ENCODE measurements at regions not wholly inside any gene's neighbourhood (a gene's known extent, or its start where the extent isn't known, plus 50 kb on each side); places are given as distances from the start of the nearest gene placed in this dataset.

- no peak for TF ChIP-seq CTCF (IDR thresholded peaks at IDR 0.05; ENCODE audit: insufficient read depth, low read length)
- no peak for TF ChIP-seq GABPA (IDR thresholded peaks at IDR 0.05; ENCODE audit: low read depth)
- TF ChIP-seq REST (IDR thresholded peaks at IDR 0.05; ENCODE audit: insufficient replicate concordance, low read depth), result no peak
- no peak for TF ChIP-seq POLR2AphosphoS5 (IDR thresholded peaks at IDR 0.05; ENCODE audit: low read depth)
Measured at GRCh38 chr4:19675172-19675811, 576.4 kb upstream of the SLIT2 start.

Data from HL-60 (cell line).